ENCODE measurements at regions not wholly inside any gene's neighbourhood (a gene's known extent, or its start where the extent isn't known, plus 50 kb on each side); places are given as distances from the start of the nearest gene placed in this dataset.

DNA sequence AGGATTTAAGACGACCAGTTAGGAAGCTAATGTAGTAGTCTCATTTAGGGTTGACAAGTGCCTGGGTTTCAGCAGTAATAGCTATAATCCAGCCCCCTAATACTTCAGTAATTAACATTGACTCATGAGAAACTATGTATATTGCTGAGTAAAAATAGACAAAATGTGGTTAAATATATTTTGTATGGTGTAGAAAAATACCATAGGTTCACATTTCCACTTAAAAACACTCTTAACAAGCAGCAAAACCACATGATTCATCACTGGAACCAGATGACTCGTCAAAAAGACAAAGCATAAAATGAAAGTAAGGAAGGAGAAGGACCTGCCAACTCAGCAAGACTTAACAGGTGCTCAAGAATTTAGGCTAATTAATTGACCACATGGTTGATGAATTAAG lies 288.9 kb downstream of the EFHB start (continued):
- TF ChIP-seq ZNF687 (IDR thresholded peaks at IDR 0.05) (no peak), IRF4 (IDR thresholded peaks at IDR 0.05; ENCODE audit: low read depth, low read length) (no peak), CHD4 (IDR thresholded peaks at IDR 0.05) (no peak), MYB (IDR thresholded peaks at IDR 0.05; ENCODE audit: borderline replicate concordance, low read depth, low read length) (no peak), POU2F2 (IDR thresholded peaks at IDR 0.05; ENCODE audit: borderline replicate concordance, low read depth, low read length) (no peak), EP300 (IDR thresholded peaks at IDR 0.05; ENCODE audit: borderline replicate concordance in 1 of 2, control insufficient read depth in 1 of 2, low read depth in 2 of 2, low read length in 2 of 2) (no peak), CBFB (IDR thresholded peaks at IDR 0.05; ENCODE audit: low read depth) (peak; percentile 70), RCOR1 (conservative IDR thresholded peaks at IDR 0.05; ENCODE audit: low read depth, low read length) (no peak), STAT1 (conservative IDR thresholded peaks at IDR 0.05) (no peak), NFIC (IDR thresholded peaks at IDR 0.05; ENCODE audit: low read depth, low read length) (peak; percentile 81), ZNF274 (IDR thresholded peaks at IDR 0.05; ENCODE audit: insufficient read depth, insufficient read length) (no peak), ZBED1 (IDR thresholded peaks at IDR 0.05; ENCODE audit: borderline replicate concordance) (no peak), RAD21 (IDR thresholded peaks at IDR 0.05; ENCODE audit: insufficient read depth, low read depth, low read length) (no peak), HSF1 (IDR thresholded peaks at IDR 0.05; ENCODE audit: low read depth, low read length) (no peak), JUND (IDR thresholded peaks at IDR 0.05; ENCODE audit: low read depth, low read length) (no peak), ESRRA (IDR thresholded peaks at IDR 0.05; ENCODE audit: low read length) (no peak)
- TF ChIP-seq, protein P1, sequence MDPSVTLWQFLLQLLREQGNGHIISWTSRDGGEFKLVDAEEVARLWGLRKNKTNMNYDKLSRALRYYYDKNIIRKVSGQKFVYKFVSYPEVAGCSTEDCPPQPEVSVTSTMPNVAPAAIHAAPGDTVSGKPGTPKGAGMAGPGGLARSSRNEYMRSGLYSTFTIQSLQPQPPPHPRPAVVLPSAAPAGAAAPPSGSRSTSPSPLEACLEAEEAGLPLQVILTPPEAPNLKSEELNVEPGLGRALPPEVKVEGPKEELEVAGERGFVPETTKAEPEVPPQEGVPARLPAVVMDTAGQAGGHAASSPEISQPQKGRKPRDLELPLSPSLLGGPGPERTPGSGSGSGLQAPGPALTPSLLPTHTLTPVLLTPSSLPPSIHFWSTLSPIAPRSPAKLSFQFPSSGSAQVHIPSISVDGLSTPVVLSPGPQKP (IDR thresholded peaks at IDR 0.05; ENCODE audit: low read depth, low read length), result no peak
- TF ChIP-seq, protein P2, sequence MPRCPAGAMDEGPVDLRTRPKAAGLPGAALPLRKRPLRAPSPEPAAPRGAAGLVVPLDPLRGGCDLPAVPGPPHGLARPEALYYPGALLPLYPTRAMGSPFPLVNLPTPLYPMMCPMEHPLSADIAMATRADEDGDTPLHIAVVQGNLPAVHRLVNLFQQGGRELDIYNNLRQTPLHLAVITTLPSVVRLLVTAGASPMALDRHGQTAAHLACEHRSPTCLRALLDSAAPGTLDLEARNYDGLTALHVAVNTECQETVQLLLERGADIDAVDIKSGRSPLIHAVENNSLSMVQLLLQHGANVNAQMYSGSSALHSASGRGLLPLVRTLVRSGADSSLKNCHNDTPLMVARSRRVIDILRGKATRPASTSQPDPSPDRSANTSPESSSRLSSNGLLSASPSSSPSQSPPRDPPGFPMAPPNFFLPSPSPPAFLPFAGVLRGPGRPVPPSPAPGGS (IDR thresholded peaks at IDR 0.05; ENCODE audit: borderline replicate concordance, insufficient read depth, low read depth, low read length, poor library complexity, severe bottlenecking), result no peak
- TF ChIP-seq, protein P3, sequence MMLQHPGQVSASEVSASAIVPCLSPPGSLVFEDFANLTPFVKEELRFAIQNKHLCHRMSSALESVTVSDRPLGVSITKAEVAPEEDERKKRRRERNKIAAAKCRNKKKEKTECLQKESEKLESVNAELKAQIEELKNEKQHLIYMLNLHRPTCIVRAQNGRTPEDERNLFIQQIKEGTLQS (IDR thresholded peaks at IDR 0.05; ENCODE audit: borderline replicate concordance, extremely low read depth, low read depth, low read length), result no peak
- TF ChIP-seq, protein P4, sequence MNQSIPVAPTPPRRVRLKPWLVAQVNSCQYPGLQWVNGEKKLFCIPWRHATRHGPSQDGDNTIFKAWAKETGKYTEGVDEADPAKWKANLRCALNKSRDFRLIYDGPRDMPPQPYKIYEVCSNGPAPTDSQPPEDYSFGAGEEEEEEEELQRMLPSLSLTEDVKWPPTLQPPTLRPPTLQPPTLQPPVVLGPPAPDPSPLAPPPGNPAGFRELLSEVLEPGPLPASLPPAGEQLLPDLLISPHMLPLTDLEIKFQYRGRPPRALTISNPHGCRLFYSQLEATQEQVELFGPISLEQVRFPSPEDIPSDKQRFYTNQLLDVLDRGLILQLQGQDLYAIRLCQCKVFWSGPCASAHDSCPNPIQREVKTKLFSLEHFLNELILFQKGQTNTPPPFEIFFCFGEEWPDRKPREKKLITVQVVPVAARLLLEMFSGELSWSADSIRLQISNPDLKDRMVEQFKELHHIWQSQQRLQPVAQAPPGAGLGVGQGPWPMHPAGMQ (IDR thresholded peaks at IDR 0.05; ENCODE audit: borderline replicate concordance), result no peak
